Stimulated activated CD4-positive, alpha-beta T cell treated with anti-CD3 and anti-CD28 coated beads, Interleukin-12 subunit alpha, Interleukin-12 subunit beta, amount 100 ng/mL, for 4 hours (primary cell): ENCODE measurements at regions not wholly inside any gene's neighbourhood (a gene's known extent, or its start where the extent isn't known, plus 50 kb on each side); places are given as distances from the start of the nearest gene placed in this dataset.
"Not testable (repeated sequence)": the region's sequence is repeated elsewhere in the genome, so short reads cannot be mapped to it uniquely, and the experiment has no call there.

Experiments
- DNase-seq: peaks from one replicate; pipeline ENCODE4 v3.0.0-alpha.2; 2020

DNA sequence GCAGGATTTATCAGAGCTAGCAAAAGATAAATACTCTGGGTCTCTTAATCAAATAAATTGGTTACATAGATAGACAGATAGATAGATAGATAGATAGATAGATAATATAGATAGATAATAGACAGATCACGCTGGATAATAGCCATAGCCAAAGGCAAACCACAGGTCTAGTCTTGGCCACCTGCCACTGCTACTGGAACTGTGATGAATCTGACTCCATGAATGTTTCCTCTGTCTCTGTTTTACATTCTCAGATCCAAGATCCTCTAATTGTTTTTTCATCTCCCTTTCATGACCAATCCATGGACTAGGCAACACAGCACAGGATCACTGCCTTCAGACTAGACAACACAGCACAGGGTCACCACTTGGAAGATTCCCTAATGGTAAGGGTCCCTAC lies 444.7 kb upstream of the NFIA start:
- DNase-seq: no peak

DNA sequence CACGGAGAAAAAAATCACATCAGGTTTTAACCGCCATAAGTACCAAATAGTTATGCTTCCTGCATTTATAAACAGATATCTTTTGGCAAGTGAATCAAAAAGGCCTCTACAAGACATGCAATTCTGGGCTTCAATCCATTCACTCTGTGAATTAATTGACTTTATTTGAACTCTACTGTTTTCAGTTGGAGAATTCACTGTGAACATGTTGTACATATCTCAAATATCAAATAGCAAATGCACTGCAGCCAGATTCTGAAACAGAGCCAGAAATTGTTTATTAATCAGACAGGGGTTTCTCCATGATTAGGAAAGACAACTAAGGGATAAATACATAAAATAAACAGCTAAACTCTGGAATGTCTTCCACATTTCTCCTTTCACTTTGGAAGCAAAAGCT lies 445.4 kb upstream of the NFIA start:
- no peak for DNase-seq

DNA sequence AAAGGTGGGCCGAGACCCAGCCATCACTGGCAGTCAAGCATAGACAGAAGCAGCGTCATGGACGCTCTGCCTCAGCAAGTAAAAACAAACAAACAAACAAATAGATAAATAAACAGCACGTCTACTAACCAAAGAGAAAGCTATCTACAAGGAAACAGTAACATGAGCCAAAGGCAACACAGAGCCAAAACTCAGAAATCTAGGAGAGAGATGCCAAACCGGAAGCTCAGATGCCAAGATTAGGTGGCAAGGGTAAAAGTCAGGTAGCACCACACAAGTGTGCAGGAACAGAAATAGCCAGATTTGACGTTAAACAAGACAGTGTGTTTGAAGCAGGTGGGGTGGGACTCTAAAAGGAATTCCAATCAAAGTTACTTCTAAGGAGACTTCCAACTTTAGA lies 448.3 kb upstream of the NFIA start:
- no peak for DNase-seq

DNA sequence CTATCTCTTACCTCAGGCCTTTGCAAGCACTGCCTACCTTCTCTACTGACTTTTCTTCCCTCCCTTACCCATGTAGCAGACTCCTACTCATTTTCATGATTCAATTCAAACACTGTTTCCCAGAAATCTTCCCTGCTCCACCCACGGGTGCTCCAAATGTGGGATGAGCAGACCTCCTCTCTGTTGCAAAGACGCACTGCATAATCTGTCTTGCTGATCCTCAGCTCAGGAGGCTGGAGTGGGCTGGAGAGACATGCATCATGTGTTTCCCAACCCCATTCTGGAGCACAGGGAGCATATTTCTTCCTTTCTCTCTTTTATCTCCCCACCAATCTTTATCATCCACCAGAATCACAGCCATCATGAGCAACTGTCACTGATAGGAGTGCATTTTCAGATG lies 459.9 kb upstream of the NFIA start:
- DNase-seq: no peak

DNA sequence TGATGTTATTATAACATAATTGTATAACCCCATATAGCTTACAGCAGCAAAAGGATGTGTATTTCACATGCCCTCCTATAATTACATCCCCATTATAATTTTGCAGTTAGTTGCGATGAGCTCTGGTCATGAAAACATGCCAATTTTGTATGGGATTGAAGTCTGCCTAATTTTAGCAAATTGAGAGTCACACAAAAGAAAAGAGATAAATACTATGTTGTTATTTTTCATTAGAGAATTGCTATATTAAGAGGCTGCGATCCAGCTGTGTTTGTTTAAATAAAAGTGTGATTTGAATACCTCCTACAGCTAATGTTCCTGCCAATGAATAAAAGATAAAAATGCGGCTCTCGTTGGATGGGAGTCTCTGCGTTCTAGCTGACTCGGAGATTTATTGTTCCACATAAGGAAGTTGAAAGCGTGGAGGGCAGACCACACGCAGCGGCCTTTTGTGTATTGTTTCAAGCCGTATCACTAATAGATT lies 461.0 kb upstream of the NFIA start:
- DNase-seq: no peak

DNA sequence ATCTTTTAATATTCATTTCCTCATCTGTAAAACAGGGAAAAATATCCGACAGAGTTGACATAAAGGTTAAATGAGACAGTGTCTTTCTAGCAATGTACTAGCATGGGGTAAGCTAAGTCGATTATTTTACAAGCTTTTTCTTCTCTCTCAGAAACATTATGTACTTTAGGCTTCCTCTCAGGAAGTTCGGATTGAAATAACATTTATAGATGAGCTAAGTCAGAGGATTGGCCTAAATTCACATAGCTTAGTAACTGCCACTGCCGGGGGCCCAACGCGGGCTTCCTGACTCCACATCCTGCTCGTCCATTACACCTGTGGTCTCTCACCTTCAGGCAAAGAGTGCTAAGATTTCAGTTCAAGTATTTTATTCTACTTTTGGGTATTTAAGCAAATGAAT lies 462.3 kb upstream of the NFIA start:
- no peak for DNase-seq

DNA sequence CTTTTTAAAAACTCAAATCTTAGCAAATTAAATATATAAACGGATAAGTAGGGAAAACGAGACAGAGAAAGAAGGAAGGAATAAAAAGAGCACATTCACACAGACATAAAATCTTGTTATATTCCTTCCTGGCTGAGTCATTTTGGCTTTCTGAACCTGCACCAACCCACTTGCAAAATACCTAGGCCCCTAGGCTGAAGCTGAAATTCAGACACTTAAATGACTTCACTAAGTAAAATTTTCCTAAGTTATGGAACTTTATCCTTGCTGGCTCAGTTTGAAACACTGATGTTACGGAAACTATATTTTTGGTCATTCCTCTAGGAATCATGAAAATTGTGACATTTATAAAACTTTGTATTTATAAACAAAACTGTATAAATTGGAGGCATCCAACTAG lies 462.8 kb upstream of the NFIA start:
- DNase-seq: no peak

DNA sequence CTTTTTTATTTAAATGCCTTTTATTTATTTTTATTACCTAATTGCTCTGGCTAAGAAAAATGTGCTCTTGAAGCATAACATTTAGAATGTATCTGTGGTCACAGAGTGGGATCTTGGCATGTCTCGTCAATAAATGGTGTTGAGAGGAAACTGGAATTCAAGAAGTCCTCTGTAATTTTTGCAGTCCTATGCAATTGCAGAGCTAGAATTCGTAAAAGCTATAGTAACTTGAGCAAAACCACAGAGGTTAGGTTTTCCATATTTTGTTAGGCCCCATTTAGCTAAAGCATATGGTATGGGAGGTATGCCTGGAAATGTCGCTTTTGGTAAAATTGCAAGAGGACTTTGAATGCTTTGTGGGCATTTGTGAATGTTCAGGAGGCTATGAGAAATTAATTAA lies 466.7 kb upstream of the NFIA start:
- no peak for DNase-seq

DNA sequence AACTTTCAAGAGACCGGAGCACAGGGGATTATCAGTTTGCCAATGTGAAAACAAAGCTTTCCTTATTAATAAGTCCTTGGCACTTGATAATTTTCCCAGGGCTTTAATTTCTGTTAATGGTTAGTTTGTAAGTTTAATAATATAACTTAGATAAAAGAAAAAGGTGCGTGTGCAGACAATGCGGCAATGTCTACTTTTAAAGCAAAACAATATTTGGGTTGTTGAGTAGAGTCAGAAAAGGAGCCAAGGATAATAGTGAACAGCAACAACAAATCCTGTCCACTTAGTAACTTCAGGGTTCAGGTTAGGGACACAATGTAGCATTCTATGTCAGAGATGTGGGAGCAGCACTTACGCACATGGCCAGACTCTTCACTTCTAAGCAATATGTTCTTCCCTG lies 469.6 kb upstream of the NFIA start:
- no peak for DNase-seq

DNA sequence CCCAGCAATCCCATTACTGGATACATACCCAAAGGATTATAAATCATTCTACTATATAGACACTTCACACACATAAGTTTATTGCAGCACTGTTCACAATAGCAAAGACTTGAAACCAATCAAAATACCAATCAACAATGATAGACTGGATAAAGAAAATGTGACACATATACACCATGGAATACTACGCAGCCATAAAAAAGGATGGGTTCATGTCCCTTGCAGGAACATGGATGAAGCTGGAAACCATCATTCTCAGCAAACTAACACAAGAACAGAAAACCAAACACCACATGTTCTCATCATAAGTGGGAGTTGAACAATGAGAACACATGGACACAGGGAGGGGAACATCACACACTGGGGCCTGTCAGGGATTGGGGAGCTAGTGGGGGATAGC lies 475.4 kb upstream of the NFIA start:
- not testable (repeated sequence) for DNase-seq

DNA sequence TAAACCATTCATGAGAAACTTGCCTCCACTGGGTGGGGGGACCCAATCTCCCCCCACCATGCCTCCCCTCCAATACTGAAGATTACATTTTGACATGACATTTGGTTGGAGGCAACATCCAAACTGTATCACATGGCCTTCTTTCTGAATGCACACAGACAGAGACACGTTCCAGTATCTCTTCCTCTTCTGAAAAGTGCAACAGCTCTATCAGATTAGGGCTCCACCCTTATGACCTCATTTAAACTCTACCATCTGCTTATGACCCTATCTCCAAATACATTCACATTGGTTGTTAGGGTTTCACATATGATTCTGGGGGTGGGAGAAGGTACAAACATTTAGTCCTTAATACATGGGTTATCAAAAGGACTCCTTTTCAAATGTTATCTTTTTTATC lies 481.8 kb upstream of the NFIA start:
- no peak for DNase-seq

DNA sequence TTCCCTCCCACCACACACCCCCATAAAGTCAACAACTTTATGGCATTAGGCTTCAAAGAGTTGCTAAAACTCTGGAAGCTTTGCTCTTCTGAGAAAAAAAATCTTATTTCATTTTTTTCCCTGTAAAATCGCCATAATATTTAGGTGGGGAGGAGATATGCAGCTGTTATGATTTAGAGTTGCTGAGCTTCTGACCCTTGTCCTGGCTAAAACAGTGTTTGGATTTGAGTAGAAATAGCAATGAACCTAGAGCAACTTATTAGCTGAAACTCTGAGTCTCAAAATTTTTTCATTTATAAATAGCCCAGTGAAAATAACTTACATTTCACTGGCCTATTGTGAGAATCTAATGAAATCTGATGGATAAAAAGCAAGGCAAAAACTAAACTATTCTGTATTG lies 482.8 kb upstream of the NFIA start:
- no peak for DNase-seq

DNA sequence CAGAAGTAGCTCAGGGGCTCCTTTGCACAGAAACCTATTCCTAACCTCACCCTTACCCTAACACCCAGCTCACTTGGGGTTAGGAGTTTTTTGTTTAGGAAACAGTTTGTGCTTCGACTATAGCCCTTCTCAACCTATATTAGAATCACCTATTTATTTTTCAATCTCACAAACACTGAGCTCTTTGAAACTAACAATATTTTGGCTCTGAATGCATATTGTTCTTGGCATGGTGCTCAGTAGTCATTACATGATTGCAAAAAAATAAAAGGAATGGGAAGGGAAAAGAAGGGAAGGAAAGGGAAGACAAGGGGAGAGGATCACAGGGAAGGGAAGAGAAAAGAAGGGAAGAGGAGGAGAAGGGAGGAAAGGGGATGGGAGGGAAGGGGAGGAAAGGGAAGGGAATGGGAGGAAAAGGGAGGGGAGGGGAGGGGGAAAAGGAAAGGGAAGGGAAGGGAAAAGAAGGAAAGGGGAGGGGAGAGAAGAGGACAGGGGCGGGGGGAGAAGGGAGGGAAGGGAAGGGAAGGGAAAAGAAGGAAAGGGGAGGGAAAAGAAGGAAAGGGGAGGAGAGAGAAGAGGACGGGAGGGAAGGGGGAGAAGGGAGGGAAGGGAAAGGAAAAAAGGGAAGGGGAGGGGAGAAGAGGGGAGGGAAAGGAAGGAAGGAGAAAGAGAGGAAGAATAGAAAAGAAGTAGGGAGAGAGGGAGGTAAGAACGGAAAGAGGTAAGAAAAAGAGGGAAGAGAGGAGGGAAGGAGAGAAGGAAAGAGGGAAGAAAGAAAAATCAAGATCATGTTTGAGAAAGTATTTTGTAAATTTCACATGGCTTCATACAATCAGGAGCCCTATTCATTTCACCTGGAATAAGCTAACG lies 484.1 kb upstream of the NFIA start:
- no peak for DNase-seq

DNA sequence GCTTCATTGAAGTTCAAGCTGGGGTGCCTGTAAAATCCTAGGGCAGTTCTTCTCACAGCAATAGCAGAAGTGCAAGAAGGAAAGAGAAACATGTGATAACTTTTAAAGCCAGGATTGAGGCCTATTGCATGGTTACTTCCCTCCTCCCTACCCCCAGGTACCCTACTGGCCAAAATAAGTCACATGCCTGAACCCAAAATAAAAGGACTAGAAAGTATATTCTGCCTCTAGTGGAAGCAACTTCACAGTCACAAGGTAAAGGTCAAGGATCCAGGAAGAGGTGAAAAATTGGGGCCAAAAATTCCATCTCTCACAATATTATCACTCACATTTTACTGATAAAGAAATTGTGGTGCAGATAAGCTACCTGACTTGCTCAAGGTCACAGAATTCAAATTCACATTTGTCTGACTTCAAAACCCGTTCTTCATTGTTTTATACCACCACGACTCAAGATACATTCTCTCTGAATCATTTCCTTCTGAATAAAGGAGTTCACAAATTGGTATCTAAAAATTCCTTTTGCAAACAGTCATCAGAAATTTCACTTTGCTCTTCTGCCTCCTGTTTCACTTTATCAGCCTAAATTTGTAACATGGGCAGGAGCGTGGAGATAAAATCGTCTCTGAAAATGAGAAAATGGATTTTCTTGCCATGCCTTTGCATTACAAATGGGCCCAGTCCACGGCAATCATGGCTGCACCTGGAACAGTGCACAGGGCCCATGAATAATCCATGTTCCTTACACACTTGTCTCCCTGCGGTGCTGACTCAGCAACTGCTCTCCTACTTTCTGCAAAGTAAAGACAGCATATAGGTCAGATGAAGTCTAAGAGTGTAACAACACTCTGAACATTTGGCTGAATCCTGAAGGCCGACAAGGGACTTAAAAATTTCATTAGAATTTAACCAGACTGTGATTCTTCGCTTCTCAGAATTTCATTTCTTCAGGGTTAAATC lies 485.3 kb upstream of the NFIA start:
- no peak for DNase-seq

DNA sequence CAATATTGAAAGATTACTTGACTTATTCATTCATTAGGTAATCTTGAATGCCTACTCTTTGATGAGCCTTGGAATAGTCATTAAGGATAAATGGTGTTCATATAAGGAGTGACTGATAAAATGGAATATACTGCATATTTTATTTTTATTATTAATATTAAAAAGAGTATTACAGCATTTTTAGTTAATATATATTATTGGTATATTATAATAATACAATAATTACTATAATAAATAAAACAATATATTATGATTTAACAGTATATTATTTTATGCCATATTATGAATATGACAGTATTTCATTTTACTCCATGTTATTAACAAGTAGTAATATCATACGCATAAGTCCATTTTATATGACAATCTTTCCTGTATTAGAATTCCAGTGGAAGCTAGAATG lies 490.8 kb upstream of the NFIA start:
- no peak for DNase-seq

DNA sequence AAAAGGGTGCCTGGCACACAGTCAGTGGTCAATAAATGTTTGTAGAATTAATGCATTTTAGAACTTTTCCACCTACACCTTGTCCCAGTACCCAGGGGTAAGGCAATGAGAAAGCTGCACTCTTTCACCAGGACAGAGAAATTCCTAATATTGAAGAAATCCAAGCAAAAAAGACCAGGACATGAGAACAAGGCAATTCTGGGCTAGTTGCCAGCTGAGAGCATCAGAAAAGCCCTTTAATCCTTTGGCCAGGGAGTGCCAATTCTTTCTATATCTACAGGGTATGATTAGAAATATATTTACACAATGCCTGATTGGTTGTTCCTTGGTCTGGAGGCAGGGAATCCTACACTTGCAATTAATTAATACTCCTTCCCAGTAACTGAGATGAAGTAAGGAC lies 492.4 kb upstream of the NFIA start:
- no peak for DNase-seq

DNA sequence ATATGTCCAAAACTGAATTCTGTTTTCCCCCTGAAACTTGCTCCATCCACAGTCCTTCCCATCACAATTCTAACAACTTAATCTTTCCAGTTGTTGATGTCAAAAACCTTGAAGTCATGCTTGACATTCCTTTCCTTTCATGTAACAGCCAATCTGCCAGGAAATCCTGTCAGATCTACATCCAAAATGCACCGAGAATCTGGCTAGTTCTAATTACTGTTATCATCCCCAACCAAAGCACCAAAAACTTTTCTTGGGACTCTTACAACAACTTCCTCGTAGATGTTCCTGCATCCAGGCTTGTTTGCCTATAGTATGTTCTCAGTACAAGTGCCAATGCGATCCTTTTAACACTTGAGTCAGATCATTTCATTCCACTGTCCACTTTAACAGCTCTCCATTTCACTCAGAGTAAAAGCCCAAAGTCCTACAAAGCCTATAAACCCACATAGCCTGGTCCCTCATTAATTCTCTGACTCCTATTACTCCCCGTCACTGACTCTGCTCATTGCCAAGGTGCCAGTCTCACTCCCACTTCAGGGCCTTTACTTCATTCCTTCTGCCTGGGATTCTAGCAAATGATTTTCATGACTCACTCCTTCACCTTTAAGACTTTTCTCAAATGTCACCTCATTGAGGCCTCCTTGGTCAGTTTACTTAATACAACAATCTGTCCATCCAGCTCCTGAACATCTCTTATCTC lies 493.2 kb upstream of the NFIA start:
- no peak for DNase-seq

DNA sequence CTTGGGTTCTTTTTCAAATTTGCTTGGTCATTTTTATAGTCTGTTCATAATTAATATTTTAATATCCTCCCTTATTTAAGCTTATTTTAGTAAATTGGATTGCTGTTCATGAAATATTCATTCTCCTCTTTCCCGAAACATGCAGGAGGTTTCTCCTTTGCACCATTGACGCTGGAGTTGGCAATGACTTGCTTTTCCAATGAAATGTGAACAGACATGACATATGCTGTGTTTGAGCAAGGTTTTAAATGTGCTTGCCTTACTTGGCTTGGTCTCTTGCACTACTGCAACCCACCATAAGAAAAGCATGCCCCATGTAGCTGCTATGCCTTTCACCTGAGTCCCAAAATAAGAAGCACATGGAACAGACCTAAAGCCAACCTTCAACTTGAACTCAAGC lies 498.0 kb upstream of the NFIA start:
- no peak for DNase-seq

DNA sequence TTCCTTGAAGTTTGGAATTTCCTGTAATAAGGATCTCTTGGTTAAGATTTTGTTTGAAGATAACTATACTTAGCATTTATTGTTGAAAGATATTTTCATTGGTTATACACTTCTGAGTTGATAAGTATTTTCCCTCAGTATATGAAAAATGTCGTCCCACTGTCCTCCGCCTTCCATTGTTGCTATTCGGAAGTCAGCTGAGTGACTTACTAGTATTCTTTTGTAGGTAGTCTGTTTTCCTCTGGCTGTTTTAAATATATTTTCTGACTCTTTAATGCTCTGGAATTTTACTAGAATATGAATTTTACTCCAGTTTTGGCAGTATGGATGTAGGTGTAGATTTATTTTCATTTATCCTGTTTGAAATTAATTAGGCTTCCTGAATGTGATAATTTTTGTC lies 498.7 kb upstream of the NFIA start:
- DNase-seq: no peak

DNA sequence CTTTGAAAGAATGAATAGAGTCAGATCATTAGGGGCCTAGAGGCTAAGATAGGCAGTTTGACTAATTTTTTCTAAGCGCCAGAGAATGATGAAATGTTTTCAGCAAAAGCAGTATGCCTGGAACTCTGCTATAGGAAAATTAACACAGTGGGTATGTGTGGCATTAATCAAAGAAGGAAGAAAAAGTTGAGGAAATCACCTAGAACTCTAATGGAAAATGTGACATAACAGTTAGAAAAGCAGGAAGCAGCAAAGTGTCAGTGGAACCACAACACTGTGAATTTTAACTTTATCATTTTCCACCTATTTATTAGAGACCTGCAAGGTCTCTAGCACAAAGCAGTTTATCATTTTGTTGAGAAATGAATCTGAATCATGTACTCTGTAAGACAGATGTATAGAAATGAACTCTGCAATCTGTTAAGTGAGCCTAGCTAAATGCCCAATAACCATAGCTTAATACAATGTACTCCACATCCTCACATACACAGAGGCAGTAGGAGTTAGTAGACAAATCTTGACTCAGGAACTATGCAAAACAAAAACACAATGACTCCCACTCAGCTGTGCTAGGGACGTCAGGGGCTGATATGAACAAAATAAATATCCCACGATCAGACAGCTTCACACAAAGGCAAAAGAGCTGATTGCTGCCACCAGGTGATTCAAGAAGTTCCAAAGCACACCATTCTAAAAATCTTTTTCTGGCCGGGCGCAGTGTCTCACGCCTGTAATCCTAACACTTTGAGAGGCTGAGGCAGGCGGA lies 500.7 kb upstream of the NFIA start:
- DNase-seq: no peak

DNA sequence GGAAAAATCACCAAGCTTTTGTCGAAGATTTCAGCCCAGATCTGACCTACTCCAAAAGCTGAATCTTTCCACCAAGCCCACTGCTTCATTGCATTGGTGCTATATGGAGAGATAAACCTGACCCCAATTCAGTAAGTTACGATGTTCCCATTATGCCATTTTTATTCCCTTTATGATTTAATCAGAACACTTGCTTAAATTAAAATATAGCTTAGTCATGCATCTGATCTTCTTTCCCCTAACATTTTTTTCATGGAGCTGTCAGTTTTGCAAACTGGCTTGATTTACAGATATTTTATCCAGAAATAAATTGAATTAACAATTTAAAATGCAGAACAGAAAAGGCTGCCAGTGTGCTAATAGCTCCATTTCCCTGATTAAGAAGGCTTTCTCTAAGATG lies 503.5 kb upstream of the C1orf87 start:
- no peak for DNase-seq

DNA sequence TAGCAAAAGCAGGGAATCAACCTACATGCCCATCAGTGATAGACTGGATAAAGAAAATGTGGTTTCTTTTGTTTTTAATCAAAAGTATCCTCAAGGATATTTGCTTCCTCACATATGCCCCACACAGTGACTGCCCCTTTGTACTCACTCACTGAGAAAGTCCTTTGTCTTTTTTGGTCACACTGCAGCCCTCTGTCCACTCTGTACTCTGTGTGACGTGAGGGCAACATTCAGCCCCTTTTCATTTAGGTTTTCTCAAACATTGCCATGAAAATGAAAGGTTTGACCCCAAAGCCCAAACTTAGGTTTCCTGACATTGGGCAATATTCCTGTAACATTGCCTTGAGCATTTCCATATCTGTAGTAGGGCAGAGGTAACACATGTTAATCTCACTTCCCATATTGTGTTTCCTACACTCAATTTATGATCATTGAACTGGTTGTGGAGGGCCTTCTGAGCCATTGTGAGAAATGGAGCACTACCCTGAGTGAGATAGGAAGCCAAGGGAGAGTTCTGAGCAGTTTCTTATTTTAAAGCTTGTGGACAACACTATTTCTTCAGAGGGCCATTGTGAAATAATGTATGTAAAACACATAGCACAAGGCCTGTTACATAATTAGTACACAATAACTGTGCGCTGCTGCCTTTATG lies 501.9 kb upstream of the C1orf87 start:
- no peak for DNase-seq
